A549 (cell line): ENCODE measurements at regions not wholly inside any gene's neighbourhood (a gene's known extent, or its start where the extent isn't known, plus 50 kb on each side); places are given as distances from the start of the nearest gene placed in this dataset.

Experiments used
- CTCF ChIP-seq: fragments of >200 bp; sonication (Bioruptor Twin); formaldehyde crosslinking; IDR thresholded peaks from 3 replicates; pipeline ENCODE4 v1.5.1; 2016
- RAD21 ChIP-seq, 2 experiments: fragments of >200 bp in 1 of 2; sonication (Bioruptor Twin) in 1 of 2; formaldehyde crosslinking in 1 of 2; IDR thresholded peaks in 1 of 2; conservative IDR thresholded peaks in 1 of 2; 2 replicates in 1 of 2; 3 replicates in 1 of 2; pipeline ENCODE4 v1.6.1; 2012 to 2018; ENCODE audit warnings: inconsistent platforms in 1 of 2
- TP53 ChIP-seq: fragments of 250-450 bp; sonication (Bioruptor Pico); IDR thresholded peaks from 2 replicates; pipeline ENCODE4 v1.5.0; 2021; ENCODE audit warnings: mild to moderate bottlenecking, moderate library complexity
- USF2 ChIP-seq: fragments of 450-650 bp; IDR thresholded peaks from 2 replicates; pipeline ENCODE4 v1.6.1; 2014; ENCODE audit warnings: antibody characterized with exemption

GRCh38 chr18:10148189-10148929, 234.5 kb downstream of the VAPA start:
- TF ChIP-seq RAD21 (conservative IDR thresholded peaks at IDR 0.05 in 1 of 2, IDR thresholded peaks at IDR 0.05 in 1 of 2) (no peak), CTCF (no peak), USF2 (no peak), TP53 (CRISPR knock-in tag) (no peak)
